Kidney (tissue), 13 donors: ENCODE measurements at regions not wholly inside any gene's neighbourhood (a gene's known extent, or its start where the extent isn't known, plus 50 kb on each side); places are given as distances from the start of the nearest gene placed in this dataset.

Experiments used
- DNase-seq, 5 donors: peaks; one replicate each; pipeline ENCODE4 v3.0.0-alpha.2; 2013 to 2020
- FAIRE-seq: peaks from 2 replicates; lab custom pipeline; 2012; peaks lifted over from hg19 to GRCh38; lab: Jason Lieb, UNC
- H3K27ac ChIP-seq, 2 donors: one replicate each; pipeline ENCODE4 v1.7.0; 2013; ENCODE audit warnings: low read depth in 2 of 2, low read length in 2 of 2, inconsistent platforms in 1 of 2
- H3K27me3 ChIP-seq: one replicate; pipeline ENCODE4 v1.7.1; 2013; ENCODE audit warnings: low read length, inconsistent platforms; ENCODE audit not compliant: control insufficient read depth, insufficient read depth
- H3K36me3 ChIP-seq, 3 donors: one replicate each; pipeline versions ENCODE4 v1.7.0 to v1.7.1; 2013; ENCODE audit warnings: low read length in 3 of 3, control low read depth in 1 of 3, inconsistent platforms in 1 of 3; ENCODE audit not compliant: insufficient read depth in 3 of 3, control insufficient read depth in 2 of 3
- H3K4me1 ChIP-seq, 3 donors: one replicate each; pipeline versions ENCODE4 v1.7.0 to v1.7.1; 2013; ENCODE audit warnings: low read length in 3 of 3, inconsistent platforms in 1 of 3, low read depth in 1 of 3; ENCODE audit not compliant: control insufficient read depth in 2 of 3, insufficient read depth in 2 of 3
- H3K4me3 ChIP-seq, 3 donors: one replicate each; pipeline versions ENCODE4 v1.7.0 to v1.8.1; 2013; ENCODE audit warnings: low read length in 3 of 3, control low read depth in 1 of 3, inconsistent platforms in 1 of 3
- H3K9ac ChIP-seq, 3 donors: one replicate each; pipeline versions ENCODE4 v1.7.0 to v1.7.1; 2013; ENCODE audit warnings: low read length in 3 of 3, control low read depth in 1 of 3, inconsistent platforms in 1 of 3
- H3K9me3 ChIP-seq, 3 donors: one replicate each; pipeline versions ENCODE4 v1.7.0 to v1.7.1; 2013; ENCODE audit warnings: low read length in 3 of 3, control low read depth in 1 of 3, inconsistent platforms in 1 of 3; ENCODE audit not compliant: control insufficient read depth in 2 of 3, insufficient read depth in 1 of 3
- intact Hi-C: fragments of 100-400 bp; cut with DNase I; formaldehyde crosslinking; loops from one replicate; pipeline ENCODE4 v1.11.1; 2022
- TF ChIP-seq, protein P1 (sequence below): IDR thresholded peaks from 3 replicates; pipeline ENCODE4 v1.5.1; 2012; ENCODE audit warnings: mild to moderate bottlenecking, moderate library complexity, borderline replicate concordance; ENCODE audit not compliant: insufficient read depth; ENCODE audit errors: extremely low read depth
- donor health status: control.
- donor health status: control.
- donor health status: control.
- donor health status: control.
- donor health status: control.
- donor health status: DM: yes; HTN: yes; CAD: no.
- donor health status: Normal renal cell carcinoma (clear cell type).

DNA sequence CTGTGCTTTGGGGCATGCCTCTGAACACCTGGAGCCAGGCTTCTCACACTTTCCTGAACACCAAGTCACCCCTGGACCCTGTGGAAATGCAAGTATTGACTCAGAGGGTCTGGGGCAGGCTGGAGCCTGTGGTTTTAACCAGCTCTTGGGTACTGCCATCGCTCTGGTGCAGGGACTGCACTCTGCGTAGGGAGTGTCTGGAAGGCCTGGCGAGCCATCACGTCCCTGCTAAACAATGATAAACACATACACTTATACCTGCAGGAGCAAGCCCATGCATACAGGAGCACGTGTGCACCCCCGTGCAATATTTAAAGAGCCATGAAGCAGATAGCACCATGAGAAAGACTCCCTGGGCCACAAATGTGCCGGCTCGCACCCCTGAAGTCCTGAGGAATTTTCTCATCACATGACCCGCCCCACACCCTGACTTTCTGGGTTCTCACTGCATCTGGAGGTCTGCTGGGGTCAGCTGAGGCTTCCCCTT is 267.7 kb downstream of the GADD45G start:
- no peaks in the 10 kb centered on the region for H3K27me3 ChIP-seq
- intact Hi-C loops, result no loop called here
- DNase-seq (peak in 1 of 5 donors; percentile 37), FAIRE-seq (no peak)
- TF ChIP-seq, protein P1, sequence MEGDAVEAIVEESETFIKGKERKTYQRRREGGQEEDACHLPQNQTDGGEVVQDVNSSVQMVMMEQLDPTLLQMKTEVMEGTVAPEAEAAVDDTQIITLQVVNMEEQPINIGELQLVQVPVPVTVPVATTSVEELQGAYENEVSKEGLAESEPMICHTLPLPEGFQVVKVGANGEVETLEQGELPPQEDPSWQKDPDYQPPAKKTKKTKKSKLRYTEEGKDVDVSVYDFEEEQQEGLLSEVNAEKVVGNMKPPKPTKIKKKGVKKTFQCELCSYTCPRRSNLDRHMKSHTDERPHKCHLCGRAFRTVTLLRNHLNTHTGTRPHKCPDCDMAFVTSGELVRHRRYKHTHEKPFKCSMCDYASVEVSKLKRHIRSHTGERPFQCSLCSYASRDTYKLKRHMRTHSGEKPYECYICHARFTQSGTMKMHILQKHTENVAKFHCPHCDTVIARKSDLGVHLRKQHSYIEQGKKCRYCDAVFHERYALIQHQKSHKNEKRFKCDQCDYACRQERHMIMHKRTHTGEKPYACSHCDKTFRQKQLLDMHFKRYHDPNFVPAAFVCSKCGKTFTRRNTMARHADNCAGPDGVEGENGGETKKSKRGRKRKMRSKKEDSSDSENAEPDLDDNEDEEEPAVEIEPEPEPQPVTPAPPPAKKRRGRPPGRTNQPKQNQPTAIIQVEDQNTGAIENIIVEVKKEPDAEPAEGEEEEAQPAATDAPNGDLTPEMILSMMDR, result no peak
- H3K4me3 ChIP-seq, result no peak overlapping the region
- H3K36me3 ChIP-seq, result no peaks in the 10 kb centered on the region
- no peak overlapping the region for H3K9ac ChIP-seq
- no peaks in the 10 kb centered on the region for H3K9me3 ChIP-seq
- H3K27ac ChIP-seq, result no peak overlapping the region
- H3K4me1 ChIP-seq, result peaks cover 0 to 9% (median 3%) of the 10 kb centered on the region in 3 donors

DNA sequence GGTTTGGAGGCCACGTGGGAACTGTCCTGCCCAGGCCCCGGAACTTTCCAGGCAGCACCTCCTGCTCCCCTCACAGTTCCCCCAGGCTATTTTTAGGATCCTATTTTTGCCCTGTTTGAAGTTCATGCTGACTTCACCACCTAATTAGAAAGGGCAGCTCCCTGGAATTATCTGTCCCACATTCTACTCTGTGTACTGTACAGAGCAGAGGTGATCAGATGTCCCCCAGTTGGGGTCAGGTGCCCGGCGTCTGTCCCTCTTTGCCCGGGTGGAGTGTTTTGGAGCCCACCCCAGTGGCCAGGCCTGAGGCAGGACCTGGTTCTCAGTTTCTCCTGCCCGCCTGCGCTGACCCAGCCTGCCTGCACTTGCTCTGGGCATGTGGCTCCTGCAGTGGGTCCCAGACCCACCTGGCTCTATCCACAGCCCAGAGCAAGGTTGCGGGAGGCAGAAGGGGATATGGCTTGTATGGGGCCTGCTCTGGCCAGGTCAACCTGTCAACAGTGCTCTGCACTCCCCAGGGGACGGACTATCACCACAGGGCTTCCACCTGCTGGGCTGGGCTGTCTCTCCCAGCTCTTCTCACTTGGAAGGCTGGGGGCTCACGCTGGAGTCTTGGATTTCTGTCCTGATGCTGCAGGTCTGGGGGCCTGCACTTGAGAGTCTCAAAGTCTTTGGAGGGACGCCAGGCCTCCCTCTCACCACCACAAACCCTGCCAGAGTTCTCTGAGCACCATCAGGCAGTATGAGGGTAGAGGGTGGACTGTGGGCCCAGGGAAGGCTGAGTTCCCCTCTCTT is 268.3 kb downstream of the GADD45G start:
- H3K9ac ChIP-seq, result no peak overlapping the region
- H3K27ac ChIP-seq, result no peak overlapping the region
- DNase-seq, result peak in 1 of 5 donors; percentile 20
- H3K4me3 ChIP-seq, result no peak overlapping the region
- no peaks in the 10 kb centered on the region for H3K36me3 ChIP-seq
- no peak for FAIRE-seq
- H3K4me1 ChIP-seq, result peaks cover 0 to 9% (median 3%) of the 10 kb centered on the region in 3 donors
- H3K27me3 ChIP-seq, result no peaks in the 10 kb centered on the region
- TF ChIP-seq, protein P1, result no peak
- no peaks in the 10 kb centered on the region for H3K9me3 ChIP-seq
- intact Hi-C loops, result no loop called here

DNA sequence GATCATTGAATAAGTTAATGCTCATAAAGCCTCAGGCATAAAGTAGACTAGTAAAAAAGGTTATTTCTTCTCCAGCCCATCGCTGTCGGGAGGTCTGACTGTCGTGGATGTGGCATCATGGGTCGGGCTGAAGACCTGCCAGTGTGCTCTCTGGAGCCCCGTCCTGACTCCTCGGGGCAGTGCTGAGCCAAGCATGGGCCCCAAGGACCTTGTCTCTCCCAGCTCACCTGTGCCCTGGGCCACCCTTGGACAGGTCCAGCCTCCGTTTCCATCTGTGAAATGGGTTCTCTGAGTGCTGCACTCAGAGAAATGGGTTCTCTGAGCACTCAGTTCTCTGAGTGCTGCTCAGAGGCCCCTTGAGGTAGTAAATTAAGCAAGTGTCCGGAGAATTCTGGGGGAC is 269.0 kb downstream of the GADD45G start:
- H3K9ac ChIP-seq, result no peak overlapping the region
- no peaks in the 10 kb centered on the region for H3K27me3 ChIP-seq
- H3K36me3 ChIP-seq, result no peaks in the 10 kb centered on the region
- H3K4me1 ChIP-seq, result peaks cover 0 to 9% (median 3%) of the 10 kb centered on the region in 3 donors
- peak in 2 of 5 donors; percentile 6 to 16 for DNase-seq
- intact Hi-C loops, result no loop called here
- no peak overlapping the region for H3K4me3 ChIP-seq
- TF ChIP-seq, protein P1, result no peak
- no peak for FAIRE-seq
- no peak overlapping the region for H3K27ac ChIP-seq
- H3K9me3 ChIP-seq, result no peaks in the 10 kb centered on the region
